Pancreas (tissue), 10 donors: ENCODE measurements at regions not wholly inside any gene's neighbourhood (a gene's known extent, or its start where the extent isn't known, plus 50 kb on each side); places are given as distances from the start of the nearest gene placed in this dataset.

Experiments used
- ATAC-seq, 4 donors: fragments of 200-7000 bp; cut with Tn5 transposase; one replicate each; pipeline versions ENCODE4 v1.8.0 to v1.9.1; 2020; ENCODE audit warnings: mild to moderate bottlenecking in 4 of 4, moderate library complexity in 4 of 4
- DNase-seq, 6 donors: peaks; one replicate each; pipeline ENCODE4 v3.0.0-alpha.2; 2020
- FAIRE-seq: peaks from 2 replicates; lab custom pipeline; 2012; peaks lifted over from hg19 to GRCh38; lab: Jason Lieb, UNC
- H3K27ac ChIP-seq, 4 donors: fragments of 200-600 bp; sonication (generic); 1 replicate in 3 of 4; 2 replicates in 1 of 4; pipeline versions ENCODE4 v1.5.0 to v1.8.0; 2020
- H3K27me3 ChIP-seq, 4 donors: fragments of 200-600 bp; one replicate each; pipeline ENCODE4 v1.8.0; 2021
- H3K36me3 ChIP-seq, 3 donors: fragments of 200-600 bp; sonication (generic) in 1 of 3; one replicate each; pipeline versions ENCODE4 v1.5.0 to v1.8.0; 2020 to 2021
- H3K4me1 ChIP-seq, 3 donors: fragments of 200-600 bp; one replicate each; pipeline ENCODE4 v1.8.0; 2021
- H3K4me3 ChIP-seq, 4 donors: fragments of 200-600 bp; sonication (generic) in 2 of 4; one replicate each; pipeline versions ENCODE4 v1.5.0 to v1.8.0; 2020 to 2021
- H3K9me3 ChIP-seq, 4 donors: fragments of 200-600 bp; one replicate each; pipeline ENCODE4 v1.8.0; 2021
- CTCF ChIP-seq, 4 donors: fragments of 200-600 bp; sonication (generic) in 3 of 4; IDR thresholded peaks; one replicate each; pipeline versions ENCODE4 v1.5.0 to v1.8.0; 2021; ENCODE audit warnings: antibody characterized with exemption in 4 of 4
- WGBS, 2 donors: extraction: QIAGEN DNeasy Blood & Tissue Kit; methylation state at CpG; one replicate each; pipeline ENCODE4 v1.1.7; 2013; 5-methylcytosine and 5-hydroxymethylcytosine counted together
- intact Hi-C, 3 donors: fragments of 100-400 bp; cut with DNase I; formaldehyde crosslinking; loops; one replicate each; pipeline versions ENCODE4 v1.11.1 to v1.14.2; 2022
- donor health status: healthy with polysubstance abuse.
- donor health status: DM: no; HTN: no; CAD: no; lungs with moderate emphysema.
- donor health status: DM: no; HTN: no; CAD: no.
- donor health status: control.
- donor health status: control.
- donor health status: Bipolar disorder and iron deficiency.
- donor health status: DM: yes; HTN: yes; CAD: no.
- donor health status: DM: no; HTN: no; CAD: no.
- donor health status: DM: no; HTN: no; CAD: no.
- donor health status: DM: yes; HTN: yes; CAD: no.

DNA sequence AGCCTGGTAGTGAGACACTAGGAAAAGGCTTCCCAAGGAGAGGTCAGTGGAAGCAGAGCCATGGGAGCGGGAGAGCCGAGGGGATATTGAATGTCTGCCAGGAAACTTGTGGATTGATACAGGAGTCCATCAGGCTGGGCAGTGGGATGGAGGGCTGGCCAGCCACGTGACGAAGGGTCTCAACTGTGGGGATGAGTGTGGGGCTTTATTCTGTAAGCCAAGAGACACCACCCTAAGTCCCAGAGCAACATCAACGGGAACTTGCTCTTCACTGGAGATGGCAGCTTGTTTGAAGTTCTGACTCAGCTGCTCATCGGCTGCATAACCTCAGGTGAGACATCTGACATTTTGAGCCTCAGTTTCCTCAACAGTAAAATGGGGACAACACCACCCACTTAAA lies 197.8 kb downstream of the VRK1 start:
- 66 to 69% methylated on average over 6 of the region's 6 CpGs for WGBS, 2 donors
- Histone ChIP-seq H3K36me3 (no peaks in the 10 kb centered on the region), H3K27me3 (no peaks in the 10 kb centered on the region), H3K27ac (no peak overlapping the region), H3K4me1 (no peaks in the 10 kb centered on the region), H3K4me3 (no peak overlapping the region), H3K9me3 (no peaks in the 10 kb centered on the region)
- no peak for TF ChIP-seq CTCF (IDR thresholded peaks at IDR 0.05)
- intact Hi-C loops: no loop called here
- ATAC-seq (no peak), DNase-seq (no peak), FAIRE-seq (no peak)

DNA sequence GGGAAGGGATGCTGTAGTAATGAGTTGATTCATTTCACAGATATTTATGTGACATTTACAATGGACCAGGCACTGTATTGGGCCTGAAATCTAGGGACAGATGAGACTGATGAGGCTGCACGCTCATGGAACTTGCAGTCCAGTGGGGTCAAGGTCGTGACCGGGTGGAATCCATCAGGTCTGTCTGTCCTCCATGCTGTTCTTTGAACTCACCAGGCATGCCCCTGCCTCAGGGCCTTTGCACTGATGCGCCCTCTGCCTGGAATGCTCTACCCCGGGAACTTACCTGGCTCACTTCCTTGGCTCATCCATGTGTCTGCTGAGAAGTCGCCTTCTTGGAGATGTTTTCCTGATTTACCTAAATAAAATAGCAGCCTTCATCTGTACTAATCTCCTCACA lies 200.1 kb downstream of the VRK1 start:
- WGBS, 2 donors: 64 to 67% methylated on average over 6 of the region's 6 CpGs
- H3K4me3 ChIP-seq: no peak overlapping the region
- intact Hi-C loops: no loop called here
- no peaks in the 10 kb centered on the region for H3K36me3 ChIP-seq
- no peaks in the 10 kb centered on the region for H3K27me3 ChIP-seq
- TF ChIP-seq CTCF (IDR thresholded peaks at IDR 0.05): no peak
- H3K4me1 ChIP-seq: no peaks in the 10 kb centered on the region
- DNase-seq: no peak
- FAIRE-seq: no peak
- H3K27ac ChIP-seq: no peak overlapping the region
- no peaks in the 10 kb centered on the region for H3K9me3 ChIP-seq
- ATAC-seq: no peak

GRCh38 chr14:96997996-96998395 lies 200.8 kb downstream of the VRK1 start:
- H3K36me3 ChIP-seq: no peaks in the 10 kb centered on the region
- DNase-seq: no peak
- 61 to 70% methylated on average over 4 to 5 of the region's 5 CpGs for WGBS, 2 donors

DNA sequence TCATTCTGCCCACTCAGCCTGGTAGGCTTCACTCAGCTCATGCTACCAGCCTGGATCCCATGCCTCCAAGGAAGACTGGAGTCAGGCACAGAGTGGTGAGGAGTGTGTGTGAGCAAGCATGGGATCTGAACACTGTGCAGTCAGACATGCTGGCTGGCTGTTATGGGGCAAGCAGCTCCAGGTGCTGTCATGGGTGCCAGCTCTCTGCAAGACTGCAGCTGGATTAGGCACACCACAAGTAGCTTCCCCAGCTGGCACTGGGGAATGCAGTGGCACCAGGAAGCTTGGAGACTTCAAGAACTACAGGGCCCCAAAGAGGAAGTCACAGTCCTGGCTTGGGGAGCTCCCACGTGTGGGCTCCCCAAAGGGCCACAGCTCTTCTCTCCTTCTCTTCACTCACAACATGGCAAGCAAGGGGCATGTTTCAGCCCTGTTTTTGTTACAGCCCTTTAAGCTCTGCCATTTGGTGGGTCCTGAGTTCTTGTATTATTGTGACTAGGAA lies 202.5 kb downstream of the VRK1 start:
- intact Hi-C loops: no loop called here
- WGBS, 2 donors: 38 to 83% methylated on average over 1 of the region's 1 CpG
- no peak for ATAC-seq
- H3K27ac ChIP-seq: no peak overlapping the region
- no peaks in the 10 kb centered on the region for H3K9me3 ChIP-seq
- H3K27me3 ChIP-seq: no peaks in the 10 kb centered on the region
- H3K36me3 ChIP-seq: no peaks in the 10 kb centered on the region
- H3K4me3 ChIP-seq: no peak overlapping the region
- no peak for FAIRE-seq
- no peak for TF ChIP-seq CTCF (IDR thresholded peaks at IDR 0.05)
- no peak for DNase-seq
- H3K4me1 ChIP-seq: no peaks in the 10 kb centered on the region

More at GRCh38 chr14:96997996-96998395, 200.8 kb downstream of the VRK1 start:
- TF ChIP-seq CTCF (IDR thresholded peaks at IDR 0.05): no peak
- FAIRE-seq (no peak), ATAC-seq (no peak)
- Histone ChIP-seq H3K4me1 (no peaks in the 10 kb centered on the region), H3K27me3 (no peaks in the 10 kb centered on the region), H3K4me3 (no peak overlapping the region), H3K27ac (no peak overlapping the region), H3K9me3 (no peaks in the 10 kb centered on the region)
- intact Hi-C loops: no loop called here

GRCh38 chr14:97002454-97002853 lies 205.3 kb downstream of the VRK1 start:
- H3K27ac ChIP-seq: no peak overlapping the region
- no peaks in the 10 kb centered on the region for H3K27me3 ChIP-seq
- H3K9me3 ChIP-seq: no peaks in the 10 kb centered on the region
- no peak overlapping the region for H3K4me3 ChIP-seq
- intact Hi-C loops: no loop called here
- no peak for TF ChIP-seq CTCF (IDR thresholded peaks at IDR 0.05)
- H3K36me3 ChIP-seq: no peaks in the 10 kb centered on the region
- no peaks in the 10 kb centered on the region for H3K4me1 ChIP-seq
- DNase-seq (no peak), FAIRE-seq (no peak), ATAC-seq (no peak)
- WGBS, 2 donors: 64 to 89% methylated on average over 7 of the region's 7 CpGs
